ENCODE measurements at regions not wholly inside any gene's neighbourhood (a gene's known extent, or its start where the extent isn't known, plus 50 kb on each side); places are given as distances from the start of the nearest gene placed in this dataset.
A peak's percentile ranks its signal among the peaks of the same experiment; 100 is the strongest.
"Not testable (repeated sequence)": the region's sequence is repeated elsewhere in the genome, so short reads cannot be mapped to it uniquely, and the experiment has no call there.

DNA sequence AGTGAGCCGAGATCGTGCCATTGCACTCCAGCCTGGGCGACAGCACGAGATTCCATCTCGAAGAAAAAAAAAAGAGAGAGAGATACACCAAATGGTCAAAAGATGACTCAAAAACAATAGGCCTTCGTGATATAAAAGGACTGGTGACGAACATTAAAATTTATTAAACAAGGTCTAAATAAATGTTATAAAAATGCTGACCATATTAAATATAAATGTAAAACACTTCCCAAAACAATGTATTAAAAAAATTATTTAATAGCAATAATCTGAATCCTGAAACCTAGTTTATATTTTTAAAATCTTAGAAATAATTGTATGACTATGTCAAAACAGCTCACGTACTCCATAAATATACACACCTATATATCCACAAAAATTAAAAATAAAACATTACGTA, 247.6 kb downstream of the SETD4 start:
- Mint-ChIP-seq H3K27me3 (ENCODE audit: low read depth) (no peaks in the 10 kb centered on the region), H3K27ac (ENCODE audit: unreplicated experiment) (no peak overlapping the region), H3K9me3 (ENCODE audit: low read depth) (peaks cover 3% of the 10 kb centered on the region), H3K36me3 (ENCODE audit: low read depth) (peaks cover 4% of the 10 kb centered on the region), H3K4me1 (ENCODE audit: low read depth) (peaks cover 4% of the 10 kb centered on the region), H3K4me3 (ENCODE audit: unreplicated experiment) (no peak overlapping the region)
- TF ChIP-seq, protein P1, sequence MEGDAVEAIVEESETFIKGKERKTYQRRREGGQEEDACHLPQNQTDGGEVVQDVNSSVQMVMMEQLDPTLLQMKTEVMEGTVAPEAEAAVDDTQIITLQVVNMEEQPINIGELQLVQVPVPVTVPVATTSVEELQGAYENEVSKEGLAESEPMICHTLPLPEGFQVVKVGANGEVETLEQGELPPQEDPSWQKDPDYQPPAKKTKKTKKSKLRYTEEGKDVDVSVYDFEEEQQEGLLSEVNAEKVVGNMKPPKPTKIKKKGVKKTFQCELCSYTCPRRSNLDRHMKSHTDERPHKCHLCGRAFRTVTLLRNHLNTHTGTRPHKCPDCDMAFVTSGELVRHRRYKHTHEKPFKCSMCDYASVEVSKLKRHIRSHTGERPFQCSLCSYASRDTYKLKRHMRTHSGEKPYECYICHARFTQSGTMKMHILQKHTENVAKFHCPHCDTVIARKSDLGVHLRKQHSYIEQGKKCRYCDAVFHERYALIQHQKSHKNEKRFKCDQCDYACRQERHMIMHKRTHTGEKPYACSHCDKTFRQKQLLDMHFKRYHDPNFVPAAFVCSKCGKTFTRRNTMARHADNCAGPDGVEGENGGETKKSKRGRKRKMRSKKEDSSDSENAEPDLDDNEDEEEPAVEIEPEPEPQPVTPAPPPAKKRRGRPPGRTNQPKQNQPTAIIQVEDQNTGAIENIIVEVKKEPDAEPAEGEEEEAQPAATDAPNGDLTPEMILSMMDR (IDR thresholded peaks at IDR 0.05) = no peak
- DNase-seq (ENCODE audit: low spot score) = no peak

DNA sequence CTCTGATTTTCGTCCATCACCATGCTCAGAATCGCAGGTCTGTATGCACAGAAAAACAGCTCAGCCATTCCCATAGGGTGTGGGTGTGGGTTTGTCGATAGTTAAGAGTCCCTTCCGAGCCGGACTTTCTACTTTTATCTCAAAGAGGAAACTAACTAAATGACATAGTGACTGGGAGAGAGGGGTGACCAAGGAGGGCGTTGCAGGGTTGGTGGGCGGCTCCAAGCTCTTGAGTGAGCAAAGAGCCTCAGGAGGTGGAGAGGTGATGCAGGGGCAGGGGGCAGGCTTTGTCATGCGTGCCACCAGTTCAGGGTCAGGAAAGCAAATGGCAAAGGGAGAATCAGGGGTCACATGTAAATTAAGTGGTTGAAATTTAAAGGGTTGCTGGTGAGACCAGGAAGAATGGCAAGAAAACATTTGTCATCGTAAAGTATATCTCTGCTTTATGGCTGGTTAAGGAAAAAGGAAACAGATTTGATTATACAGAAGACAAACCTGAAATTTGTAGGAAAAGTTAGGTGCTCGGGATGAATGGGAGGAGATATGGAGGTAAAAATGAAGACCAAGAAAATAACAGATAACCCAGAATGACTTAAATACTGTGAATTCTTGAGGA, 249.0 kb downstream of the SETD4 start:
- Mint-ChIP-seq H3K4me3 (ENCODE audit: unreplicated experiment) (no peak overlapping the region), H3K27me3 (ENCODE audit: low read depth) (no peaks in the 10 kb centered on the region)

DNA sequence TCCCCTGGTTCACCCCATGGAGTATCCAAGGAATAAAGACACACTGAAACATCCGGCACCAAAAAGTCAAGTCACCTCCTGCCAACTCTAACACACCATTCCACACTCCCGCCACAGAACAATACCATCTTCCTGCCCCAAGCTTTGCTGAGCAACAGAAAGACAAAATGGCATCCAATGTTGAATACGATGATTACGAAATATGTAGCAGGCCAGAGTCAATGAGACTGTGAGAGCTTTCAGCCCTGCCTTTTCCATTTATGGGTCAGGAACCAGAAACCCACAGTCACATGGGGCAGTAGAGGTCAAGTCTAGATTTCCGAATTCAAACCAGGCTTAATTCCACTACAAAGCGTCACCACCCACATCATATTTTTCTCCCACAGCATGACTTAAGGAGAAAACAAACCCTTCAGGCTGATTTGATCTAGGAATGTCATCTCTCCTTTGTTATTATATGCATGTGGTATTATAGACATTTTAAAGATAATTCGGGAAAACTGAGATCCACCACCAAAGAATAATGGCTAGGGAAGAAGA, 249.8 kb downstream of the SETD4 start:
- Mint-ChIP-seq H3K27ac (ENCODE audit: unreplicated experiment) (no peak overlapping the region), H3K36me3 (ENCODE audit: low read depth) (peaks cover 4% of the 10 kb centered on the region), H3K4me3 (ENCODE audit: unreplicated experiment) (no peak overlapping the region), H3K4me1 (ENCODE audit: low read depth) (peaks cover 4% of the 10 kb centered on the region), H3K27me3 (ENCODE audit: low read depth) (no peaks in the 10 kb centered on the region), H3K9me3 (ENCODE audit: low read depth) (peaks cover 3% of the 10 kb centered on the region)
- no peak for DNase-seq (ENCODE audit: low spot score)
- TF ChIP-seq, protein P1 (IDR thresholded peaks at IDR 0.05) = no peak

More for the DNA sequence above, 249.0 kb downstream of the SETD4 start:
- DNase-seq (ENCODE audit: low spot score) = no peak
- TF ChIP-seq, protein P1 (IDR thresholded peaks at IDR 0.05) = no peak
- peaks cover 3% of the 10 kb centered on the region for H3K9me3 Mint-ChIP-seq (ENCODE audit: low read depth)
- peaks cover 4% of the 10 kb centered on the region for H3K4me1 Mint-ChIP-seq (ENCODE audit: low read depth)
- no peak overlapping the region for H3K27ac Mint-ChIP-seq (ENCODE audit: unreplicated experiment)
- peaks cover 4% of the 10 kb centered on the region for H3K36me3 Mint-ChIP-seq (ENCODE audit: low read depth)

DNA sequence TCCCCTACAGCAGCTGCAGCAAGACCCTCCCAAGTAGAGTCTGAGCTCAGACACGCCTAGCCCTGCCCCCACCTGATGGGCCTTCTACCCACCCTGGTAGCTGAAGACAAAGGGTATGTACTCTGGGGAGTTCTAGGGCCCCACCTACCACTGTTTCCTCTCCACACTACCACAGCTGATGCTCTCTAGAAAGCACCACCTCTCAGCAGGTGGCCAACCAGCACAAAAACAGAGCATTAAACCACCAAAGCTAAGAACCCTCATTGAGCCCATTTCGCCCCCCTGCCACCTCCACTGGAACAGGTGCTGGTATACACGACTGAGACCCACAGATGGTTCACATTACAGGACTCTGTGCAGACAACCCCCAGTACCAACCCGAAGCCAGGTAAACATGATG, 258.9 kb downstream of the SETD4 start:
- no peak overlapping the region for H3K27ac Mint-ChIP-seq (ENCODE audit: unreplicated experiment)
- H3K27me3 Mint-ChIP-seq (ENCODE audit: low read depth) = no peaks in the 10 kb centered on the region
- H3K4me1 Mint-ChIP-seq (ENCODE audit: low read depth) = peaks cover 12% of the 10 kb centered on the region
- H3K9me3 Mint-ChIP-seq (ENCODE audit: low read depth) = peaks cover 6% of the 10 kb centered on the region
- H3K36me3 Mint-ChIP-seq (ENCODE audit: low read depth) = no peaks in the 10 kb centered on the region
- no peak for DNase-seq (ENCODE audit: low spot score)
- TF ChIP-seq, protein P1 (IDR thresholded peaks at IDR 0.05) = no peak
- H3K4me3 Mint-ChIP-seq (ENCODE audit: unreplicated experiment) = no peak overlapping the region

DNA sequence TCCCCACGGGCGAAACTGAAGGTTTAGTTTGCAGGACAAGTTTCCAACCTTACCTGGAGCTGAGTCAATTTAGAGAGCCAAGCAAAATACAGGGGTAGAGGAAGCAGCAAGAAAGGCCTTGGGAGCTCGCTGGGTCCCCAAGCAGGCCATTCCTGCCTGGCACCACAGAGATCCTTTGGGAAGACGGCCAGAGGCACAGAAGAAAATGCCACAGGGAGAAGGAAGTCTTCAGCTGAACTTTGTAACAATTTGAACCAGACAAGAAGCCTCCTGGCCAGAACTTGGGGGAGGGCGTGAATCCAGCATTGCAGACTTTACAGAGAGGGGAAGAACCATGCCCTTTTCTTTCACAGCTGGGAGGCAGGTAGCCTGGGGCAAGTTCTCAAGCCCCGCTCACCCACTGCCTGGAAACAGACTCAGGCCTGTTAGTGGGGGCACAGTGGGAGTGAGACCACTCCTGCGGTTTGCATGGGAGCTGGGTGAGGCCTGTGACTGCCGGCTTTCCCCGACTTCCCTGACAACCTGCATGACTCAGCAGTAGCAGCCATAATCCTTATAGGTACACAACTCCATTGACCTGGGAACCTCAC, 259.4 kb downstream of the SETD4 start:
- not testable (repeated sequence) for H3K27me3 Mint-ChIP-seq (ENCODE audit: low read depth); H3K4me3 Mint-ChIP-seq (ENCODE audit: unreplicated experiment); H3K9me3 Mint-ChIP-seq (ENCODE audit: low read depth); H3K36me3 Mint-ChIP-seq (ENCODE audit: low read depth); DNase-seq (ENCODE audit: low spot score)
- peak overlapping the region; percentile 9 for H3K27ac Mint-ChIP-seq (ENCODE audit: unreplicated experiment)
- peaks cover 13% of the 10 kb centered on the region for H3K4me1 Mint-ChIP-seq (ENCODE audit: low read depth)
